B cell (primary cell): ENCODE measurements at regions not wholly inside any gene's neighbourhood (a gene's known extent, or its start where the extent isn't known, plus 50 kb on each side); places are given as distances from the start of the nearest gene placed in this dataset.

Source experiments
- ATAC-seq: fragments of 200-7000 bp; cut with Tn5 transposase; one replicate; pipeline ENCODE4 v1.10.0; 2021; ENCODE audit warnings: low read depth, mild to moderate bottlenecking, moderate number of reproducible peaks, moderate library complexity
- CTCF ChIA-PET: fragments of 350-600 bp; sonication (Branson Sonifier 250); formaldehyde crosslinking; loops from one replicate; lab custom pipeline; 2021; ENCODE audit warnings: antibody characterized with exemption, inconsistent platforms; lab: Charles Lee
- POLR2A ChIA-PET: fragments of 350-600 bp; sonication (Branson Sonifier 250); formaldehyde crosslinking; loops from one replicate; lab custom pipeline; 2021; ENCODE audit warnings: antibody characterized with exemption; lab: Charles Lee
- DNase-seq: peaks from one replicate; pipeline ENCODE4 v3.0.0; 2013
- H2AFZ ChIP-seq: 2 replicates; pipeline ENCODE4 v1.6.1; 2012; ENCODE audit warnings: mild to moderate bottlenecking, low read depth, low read length; ENCODE audit not compliant: insufficient read depth, poor library complexity, severe bottlenecking
- H3K27ac ChIP-seq, 2 donors: 1 replicate in 1 of 2; 2 replicates in 1 of 2; pipeline ENCODE4 v1.5.1; 2012 to 2013; ENCODE audit warnings: low read length in 2 of 2, mild to moderate bottlenecking in 2 of 2, moderate library complexity in 1 of 2
- H3K27me3 ChIP-seq, 4 experiments: fragments of 200-600 bp in 1 of 4; sonication (generic) in 1 of 4; replicated peaks in 1 of 4; 1 replicate in 2 of 4; 2 replicates in 2 of 4; pipeline versions ENCODE4 v1.6.1 to v1.7.0; 2013 to 2016; ENCODE audit warnings: low read length in 3 of 4, mild to moderate bottlenecking in 2 of 4, mixed read lengths in 1 of 4, moderate library complexity in 1 of 4; ENCODE audit not compliant: insufficient read depth in 4 of 4, control insufficient read depth in 3 of 4; ENCODE audit errors: control extremely low read depth in 1 of 4
- H3K36me3 ChIP-seq, 2 experiments: replicated peaks in 1 of 2; 1 replicate in 1 of 2; 2 replicates in 1 of 2; pipeline versions ENCODE4 v1.6.1 to v1.7.1; 2013; ENCODE audit warnings: low read length in 1 of 2; ENCODE audit not compliant: insufficient read depth in 2 of 2, control insufficient read depth in 1 of 2; ENCODE audit errors: control extremely low read depth in 1 of 2, extremely low read depth in 1 of 2
- H3K4me1 ChIP-seq, 2 donors: fragments of 200-600 bp in 1 of 2; sonication (generic) in 1 of 2; 1 replicate in 1 of 2; 2 replicates in 1 of 2; pipeline versions ENCODE4 v1.5.1 to v1.6.1; 2013 to 2017; ENCODE audit warnings: low read length in 2 of 2; ENCODE audit not compliant: control insufficient read depth in 2 of 2, insufficient read depth in 2 of 2
- H3K4me2 ChIP-seq: replicated peaks from 2 replicates; pipeline ENCODE3; 2012; ENCODE audit warnings: mild to moderate bottlenecking, low read depth, low read length; ENCODE audit not compliant: poor library complexity, severe bottlenecking
- H3K4me3 ChIP-seq, 5 experiments: fragments of 200-600 bp in 1 of 5; sonication (generic) in 1 of 5; 1 replicate in 3 of 5; 2 replicates in 2 of 5; pipeline versions ENCODE4 v1.5.1 to v1.7.0; 2011 to 2016; ENCODE audit warnings: low read length in 4 of 5, mild to moderate bottlenecking in 4 of 5, low read depth in 2 of 5, control low read depth in 1 of 5, moderate library complexity in 1 of 5; ENCODE audit not compliant: insufficient read depth in 1 of 5; ENCODE audit errors: control extremely low read depth in 1 of 5, extremely low read depth in 1 of 5
- H3K79me2 ChIP-seq: fragments of 200-600 bp; sonication (generic); one replicate; pipeline ENCODE4 v1.6.0; 2016; ENCODE audit warnings: low read length; ENCODE audit not compliant: control insufficient read depth, insufficient read depth
- H3K9ac ChIP-seq: fragments of 200-600 bp; sonication (generic); 2 replicates; pipeline ENCODE4 v1.6.1; 2017; ENCODE audit warnings: mild to moderate bottlenecking, low read length, moderate library complexity
- H3K9me3 ChIP-seq, 3 donors: one replicate each; pipeline versions ENCODE4 v1.6.1 to v1.7.1; 2013; ENCODE audit warnings: low read length in 2 of 3; ENCODE audit not compliant: control insufficient read depth in 2 of 3, insufficient read depth in 1 of 3; ENCODE audit errors: control extremely low read depth in 1 of 3
- H4K20me1 ChIP-seq: 2 replicates; pipeline ENCODE4 v1.6.0; 2012; ENCODE audit warnings: mild to moderate bottlenecking, low read length; ENCODE audit not compliant: insufficient read depth, control insufficient read depth, poor library complexity, severe bottlenecking
- H3K27ac Mint-ChIP-seq: one replicate; pipeline ENCODE4 v1.8.0; 2021; ENCODE audit warnings: mixed read lengths
- H3K27me3 Mint-ChIP-seq: one replicate; pipeline ENCODE4 v1.8.0; 2021; ENCODE audit warnings: mixed read lengths
- H3K4me1 Mint-ChIP-seq: one replicate; pipeline ENCODE4 v1.8.0; 2021; ENCODE audit warnings: mixed read lengths
- H3K4me3 Mint-ChIP-seq: one replicate; pipeline ENCODE4 v1.8.0; 2021; ENCODE audit warnings: mixed read lengths
- H3K9me3 Mint-ChIP-seq: one replicate; pipeline ENCODE4 v1.8.0; 2022; ENCODE audit warnings: mixed read lengths; ENCODE audit not compliant: insufficient read depth
- CTCF ChIP-seq: fragments of 200-600 bp; IDR thresholded peaks from one replicate; pipeline ENCODE4 v1.8.0; 2022; ENCODE audit warnings: antibody characterized with exemption, mild to moderate bottlenecking
- EZH2 ChIP-seq: IDR thresholded peaks from 2 replicates; pipeline ENCODE4 v1.6.1; 2012; ENCODE audit warnings: borderline replicate concordance, low read depth, mild to moderate bottlenecking, moderate library complexity, low read length; ENCODE audit not compliant: insufficient read depth, poor library complexity, severe bottlenecking
- WGBS: methylation state at CpG from one replicate; pipeline ENCODE4 v1.1.5; 2013; ENCODE audit warnings: missing lambda C conversion rate; ENCODE audit not compliant: insufficient coverage; 5-methylcytosine and 5-hydroxymethylcytosine counted together
- intact Hi-C: fragments of 100-400 bp; cut with micrococcal nuclease; formaldehyde crosslinking; loops from one replicate; pipeline ENCODE4 v1.10.0; 2022

GRCh38 chr2:41026613-41027012 lies 574.7 kb upstream of the SLC8A1 start:
- no CpG with 5 or more reads among the region's 1 CpG for WGBS
- Histone ChIP-seq H3K4me1 (no peaks in the 10 kb centered on the region), H3K36me3 (no peaks in the 10 kb centered on the region), H3K9ac (no peak overlapping the region), H3K79me2 (no peaks in the 10 kb centered on the region), H3K4me2 (no peak overlapping the region), H3K27me3 (no peaks in the 10 kb centered on the region), H4K20me1 (no peaks in the 10 kb centered on the region), H3K27ac (no peak overlapping the region), H2AFZ (no peak overlapping the region), H3K4me3 (no peak overlapping the region), H3K9me3 (no peaks in the 10 kb centered on the region)
- H3K4me1 Mint-ChIP-seq = no peaks in the 10 kb centered on the region
- no peaks in the 10 kb centered on the region for H3K9me3 Mint-ChIP-seq
- TF ChIP-seq CTCF = no peak
- TF ChIP-seq EZH2 = no peak
- intact Hi-C loops = no loop called here
- no peaks in the 10 kb centered on the region for H3K27me3 Mint-ChIP-seq
- no peak overlapping the region for H3K4me3 Mint-ChIP-seq
- CTCF ChIA-PET = no interaction called here
- no peak overlapping the region for H3K27ac Mint-ChIP-seq
- no peak for DNase-seq
- POLR2A ChIA-PET = no interaction called here
- ATAC-seq = no peak

- H3K4me3 Mint-ChIP-seq = no peak overlapping the region
- Histone ChIP-seq H3K4me3 (no peak overlapping the region), H3K79me2 (no peaks in the 10 kb centered on the region), H3K9ac (no peak overlapping the region), H3K4me2 (no peak overlapping the region), H3K36me3 (no peaks in the 10 kb centered on the region), H3K27ac (no peak overlapping the region), H3K27me3 (no peaks in the 10 kb centered on the region), H3K9me3 (no peaks in the 10 kb centered on the region), H2AFZ (no peak overlapping the region), H3K4me1 (no peaks in the 10 kb centered on the region), H4K20me1 (no peaks in the 10 kb centered on the region)
- H3K4me1 Mint-ChIP-seq = no peaks in the 10 kb centered on the region
- TF ChIP-seq EZH2 (no peak), CTCF (no peak)
- intact Hi-C loops = no loop called here
- no peaks in the 10 kb centered on the region for H3K27me3 Mint-ChIP-seq
- WGBS = no CpG with 5 or more reads among the region's 3 CpGs
- H3K27ac Mint-ChIP-seq = no peak overlapping the region
- DNase-seq (no peak), ATAC-seq (no peak)
- H3K9me3 Mint-ChIP-seq = no peaks in the 10 kb centered on the region
- ChIA-PET POLR2A (no interaction called here), CTCF (no interaction called here)
Observed at GRCh38 chr2:41027095-41027494, 575.2 kb upstream of the SLC8A1 start.
